WTC11 (cell line): ENCODE measurements at regions not wholly inside any gene's neighbourhood (a gene's known extent, or its start where the extent isn't known, plus 50 kb on each side); places are given as distances from the start of the nearest gene placed in this dataset.

Experiments used
- ATAC-seq: fragments of 200-7000 bp; cut with Tn5 transposase; 2 replicates; pipeline ENCODE4 v1.10.0; 2021; ENCODE audit warnings: mild to moderate bottlenecking, moderate library complexity
- CTCF ChIA-PET: fragments of 300-600 bp; sonication (Branson Sonifier 250); formaldehyde crosslinking; loops from one replicate; lab custom pipeline; 2021; ENCODE audit warnings: antibody characterized with exemption; lab: Charles Lee
- POLR2A ChIA-PET: fragments of 350-600 bp; sonication (Branson Sonifier 250); formaldehyde crosslinking; loops from one replicate; lab custom pipeline; 2021; ENCODE audit warnings: antibody characterized with exemption; lab: Charles Lee
- DNase-seq: peaks from one replicate; pipeline ENCODE4 v3.0.0; 2021; ENCODE audit warnings: low spot score
- H3K27ac Mint-ChIP-seq: 2 replicates; pipeline ENCODE4 v1.8.0; 2021; ENCODE audit warnings: mixed read lengths
- H3K27me3 Mint-ChIP-seq: 2 replicates; pipeline ENCODE4 v1.8.0; 2021; ENCODE audit warnings: low read depth, mild to moderate bottlenecking, moderate library complexity, mixed read lengths
- H3K36me3 Mint-ChIP-seq: 2 replicates; pipeline ENCODE4 v1.8.0; 2021; ENCODE audit warnings: mixed read lengths
- H3K4me1 Mint-ChIP-seq: 2 replicates; pipeline ENCODE4 v1.8.0; 2022; ENCODE audit warnings: mixed read lengths
- H3K4me3 Mint-ChIP-seq: 2 replicates; pipeline ENCODE4 v1.8.0; 2021; ENCODE audit warnings: mild to moderate bottlenecking, moderate library complexity, mixed read lengths
- H3K9me3 Mint-ChIP-seq: 2 replicates; pipeline ENCODE4 v1.8.0; 2021; ENCODE audit warnings: mixed read lengths
- AFF4 ChIP-seq: sonication (generic); formaldehyde crosslinking; IDR thresholded peaks from 2 replicates; pipeline ENCODE4 v1.8.1; 2023; ENCODE audit warnings: mild to moderate bottlenecking, missing genetic modification reagents, borderline replicate concordance
- CREB1 ChIP-seq: sonication (generic); formaldehyde crosslinking; IDR thresholded peaks from 2 replicates; pipeline ENCODE4 v1.8.0; 2023; ENCODE audit warnings: mild to moderate bottlenecking, missing genetic modification reagents
- EMX1 ChIP-seq: fragments of 250-450 bp; sonication (Bioruptor Pico); IDR thresholded peaks from 2 replicates; pipeline ENCODE4 v1.8.0; 2021; ENCODE audit warnings: mild to moderate bottlenecking
- FOXP4 ChIP-seq: sonication (generic); formaldehyde crosslinking; IDR thresholded peaks from 2 replicates; pipeline ENCODE4 v1.8.0; 2022; ENCODE audit warnings: mild to moderate bottlenecking, missing genetic modification reagents
- HMGA2 ChIP-seq: fragments of 250-450 bp; sonication (Bioruptor Pico); IDR thresholded peaks from 2 replicates; pipeline ENCODE4 v1.4.0; 2021; ENCODE audit warnings: mild to moderate bottlenecking, moderate library complexity
- NFE2L1 ChIP-seq: sonication (generic); formaldehyde crosslinking; IDR thresholded peaks from 2 replicates; pipeline ENCODE4 v1.8.1; 2023; ENCODE audit warnings: missing genetic modification reagents
- OVOL2 ChIP-seq: fragments of 250-450 bp; sonication (Bioruptor Pico); IDR thresholded peaks from 2 replicates; pipeline ENCODE4 v1.9.0; 2021; ENCODE audit warnings: mild to moderate bottlenecking, borderline replicate concordance
- RORB ChIP-seq: fragments of 250-450 bp; sonication (Bioruptor Pico); IDR thresholded peaks from 2 replicates; pipeline ENCODE4 v1.9.0; 2021; ENCODE audit warnings: mild to moderate bottlenecking
- SP1 ChIP-seq: sonication (generic); formaldehyde crosslinking; conservative IDR thresholded peaks from 2 replicates; pipeline ENCODE4 v1.8.1; 2022; ENCODE audit warnings: missing genetic modification reagents
- TCF7 ChIP-seq: sonication (generic); formaldehyde crosslinking; IDR thresholded peaks from 2 replicates; pipeline ENCODE4 v1.8.0; 2022; ENCODE audit warnings: mild to moderate bottlenecking, low read depth, missing genetic modification reagents, moderate library complexity
- TEAD4 ChIP-seq: sonication (generic); formaldehyde crosslinking; IDR thresholded peaks from 2 replicates; pipeline ENCODE4 v1.8.0; 2022; ENCODE audit warnings: mild to moderate bottlenecking, missing genetic modification reagents
- ZNF263 ChIP-seq: sonication (generic); formaldehyde crosslinking; IDR thresholded peaks from 2 replicates; pipeline ENCODE4 v1.8.1; 2022; ENCODE audit warnings: low read depth, mild to moderate bottlenecking, moderate library complexity, missing genetic modification reagents
- TF ChIP-seq, protein P1 (sequence below): sonication (generic); formaldehyde crosslinking; IDR thresholded peaks from 2 replicates; pipeline ENCODE4 v1.8.0; 2023; ENCODE audit warnings: missing genetic modification reagents, mild to moderate bottlenecking, borderline replicate concordance
- TF ChIP-seq, protein P2 (sequence below): fragments of 250-450 bp; sonication (Bioruptor Pico); IDR thresholded peaks from 2 replicates; pipeline ENCODE4 v1.8.0; 2021; ENCODE audit warnings: mild to moderate bottlenecking
- TF ChIP-seq, protein P3 (sequence below): fragments of 250-450 bp; sonication (Bioruptor Pico); IDR thresholded peaks from 2 replicates; pipeline ENCODE4 v1.9.0; 2021; ENCODE audit warnings: mild to moderate bottlenecking, borderline replicate concordance

GRCh38 chr5:160940725-160941124, 88.7 kb upstream of the ATP10B start (continued):
- TF ChIP-seq, protein P1, sequence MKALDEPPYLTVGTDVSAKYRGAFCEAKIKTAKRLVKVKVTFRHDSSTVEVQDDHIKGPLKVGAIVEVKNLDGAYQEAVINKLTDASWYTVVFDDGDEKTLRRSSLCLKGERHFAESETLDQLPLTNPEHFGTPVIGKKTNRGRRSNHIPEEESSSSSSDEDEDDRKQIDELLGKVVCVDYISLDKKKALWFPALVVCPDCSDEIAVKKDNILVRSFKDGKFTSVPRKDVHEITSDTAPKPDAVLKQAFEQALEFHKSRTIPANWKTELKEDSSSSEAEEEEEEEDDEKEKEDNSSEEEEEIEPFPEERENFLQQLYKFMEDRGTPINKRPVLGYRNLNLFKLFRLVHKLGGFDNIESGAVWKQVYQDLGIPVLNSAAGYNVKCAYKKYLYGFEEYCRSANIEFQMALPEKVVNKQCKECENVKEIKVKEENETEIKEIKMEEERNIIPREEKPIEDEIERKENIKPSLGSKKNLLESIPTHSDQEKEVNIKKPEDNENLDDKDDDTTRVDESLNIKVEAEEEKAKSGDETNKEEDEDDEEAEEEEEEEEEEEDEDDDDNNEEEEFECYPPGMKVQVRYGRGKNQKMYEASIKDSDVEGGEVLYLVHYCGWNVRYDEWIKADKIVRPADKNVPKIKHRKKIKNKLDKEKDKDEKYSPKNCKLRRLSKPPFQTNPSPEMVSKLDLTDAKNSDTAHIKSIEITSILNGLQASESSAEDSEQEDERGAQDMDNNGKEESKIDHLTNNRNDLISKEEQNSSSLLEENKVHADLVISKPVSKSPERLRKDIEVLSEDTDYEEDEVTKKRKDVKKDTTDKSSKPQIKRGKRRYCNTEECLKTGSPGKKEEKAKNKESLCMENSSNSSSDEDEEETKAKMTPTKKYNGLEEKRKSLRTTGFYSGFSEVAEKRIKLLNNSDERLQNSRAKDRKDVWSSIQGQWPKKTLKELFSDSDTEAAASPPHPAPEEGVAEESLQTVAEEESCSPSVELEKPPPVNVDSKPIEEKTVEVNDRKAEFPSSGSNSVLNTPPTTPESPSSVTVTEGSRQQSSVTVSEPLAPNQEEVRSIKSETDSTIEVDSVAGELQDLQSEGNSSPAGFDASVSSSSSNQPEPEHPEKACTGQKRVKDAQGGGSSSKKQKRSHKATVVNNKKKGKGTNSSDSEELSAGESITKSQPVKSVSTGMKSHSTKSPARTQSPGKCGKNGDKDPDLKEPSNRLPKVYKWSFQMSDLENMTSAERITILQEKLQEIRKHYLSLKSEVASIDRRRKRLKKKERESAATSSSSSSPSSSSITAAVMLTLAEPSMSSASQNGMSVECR (CRISPR knock-in tag) = no peak

- H3K27ac Mint-ChIP-seq = no peak overlapping the region
- H3K27me3 Mint-ChIP-seq = no peaks in the 10 kb centered on the region; the same call in 1 of the 2 replicates
These were observed 86.5 kb upstream of the ATP10B start for GRCh38 chr5:160938532-160938931.

GRCh38 chr5:160937570-160937969, 85.6 kb upstream of the ATP10B start:
- no peak for ATAC-seq
- CTCF ChIA-PET = no interaction called here
- TF ChIP-seq AFF4 (CRISPR knock-in tag) (no peak), TEAD4 (CRISPR knock-in tag) (no peak), OVOL2 (CRISPR knock-in tag) (no peak), SP1 (CRISPR knock-in tag) (no peak), TCF7 (CRISPR knock-in tag) (no peak), CREB1 (CRISPR knock-in tag) (no peak), RORB (CRISPR knock-in tag) (no peak), ZNF263 (CRISPR knock-in tag) (no peak), FOXP4 (no peak), HMGA2 (no peak)
- TF ChIP-seq, protein P2, sequence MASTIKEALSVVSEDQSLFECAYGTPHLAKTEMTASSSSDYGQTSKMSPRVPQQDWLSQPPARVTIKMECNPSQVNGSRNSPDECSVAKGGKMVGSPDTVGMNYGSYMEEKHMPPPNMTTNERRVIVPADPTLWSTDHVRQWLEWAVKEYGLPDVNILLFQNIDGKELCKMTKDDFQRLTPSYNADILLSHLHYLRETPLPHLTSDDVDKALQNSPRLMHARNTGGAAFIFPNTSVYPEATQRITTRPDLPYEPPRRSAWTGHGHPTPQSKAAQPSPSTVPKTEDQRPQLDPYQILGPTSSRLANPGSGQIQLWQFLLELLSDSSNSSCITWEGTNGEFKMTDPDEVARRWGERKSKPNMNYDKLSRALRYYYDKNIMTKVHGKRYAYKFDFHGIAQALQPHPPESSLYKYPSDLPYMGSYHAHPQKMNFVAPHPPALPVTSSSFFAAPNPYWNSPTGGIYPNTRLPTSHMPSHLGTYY (CRISPR knock-in tag) = no peak
- TF ChIP-seq, protein P3, sequence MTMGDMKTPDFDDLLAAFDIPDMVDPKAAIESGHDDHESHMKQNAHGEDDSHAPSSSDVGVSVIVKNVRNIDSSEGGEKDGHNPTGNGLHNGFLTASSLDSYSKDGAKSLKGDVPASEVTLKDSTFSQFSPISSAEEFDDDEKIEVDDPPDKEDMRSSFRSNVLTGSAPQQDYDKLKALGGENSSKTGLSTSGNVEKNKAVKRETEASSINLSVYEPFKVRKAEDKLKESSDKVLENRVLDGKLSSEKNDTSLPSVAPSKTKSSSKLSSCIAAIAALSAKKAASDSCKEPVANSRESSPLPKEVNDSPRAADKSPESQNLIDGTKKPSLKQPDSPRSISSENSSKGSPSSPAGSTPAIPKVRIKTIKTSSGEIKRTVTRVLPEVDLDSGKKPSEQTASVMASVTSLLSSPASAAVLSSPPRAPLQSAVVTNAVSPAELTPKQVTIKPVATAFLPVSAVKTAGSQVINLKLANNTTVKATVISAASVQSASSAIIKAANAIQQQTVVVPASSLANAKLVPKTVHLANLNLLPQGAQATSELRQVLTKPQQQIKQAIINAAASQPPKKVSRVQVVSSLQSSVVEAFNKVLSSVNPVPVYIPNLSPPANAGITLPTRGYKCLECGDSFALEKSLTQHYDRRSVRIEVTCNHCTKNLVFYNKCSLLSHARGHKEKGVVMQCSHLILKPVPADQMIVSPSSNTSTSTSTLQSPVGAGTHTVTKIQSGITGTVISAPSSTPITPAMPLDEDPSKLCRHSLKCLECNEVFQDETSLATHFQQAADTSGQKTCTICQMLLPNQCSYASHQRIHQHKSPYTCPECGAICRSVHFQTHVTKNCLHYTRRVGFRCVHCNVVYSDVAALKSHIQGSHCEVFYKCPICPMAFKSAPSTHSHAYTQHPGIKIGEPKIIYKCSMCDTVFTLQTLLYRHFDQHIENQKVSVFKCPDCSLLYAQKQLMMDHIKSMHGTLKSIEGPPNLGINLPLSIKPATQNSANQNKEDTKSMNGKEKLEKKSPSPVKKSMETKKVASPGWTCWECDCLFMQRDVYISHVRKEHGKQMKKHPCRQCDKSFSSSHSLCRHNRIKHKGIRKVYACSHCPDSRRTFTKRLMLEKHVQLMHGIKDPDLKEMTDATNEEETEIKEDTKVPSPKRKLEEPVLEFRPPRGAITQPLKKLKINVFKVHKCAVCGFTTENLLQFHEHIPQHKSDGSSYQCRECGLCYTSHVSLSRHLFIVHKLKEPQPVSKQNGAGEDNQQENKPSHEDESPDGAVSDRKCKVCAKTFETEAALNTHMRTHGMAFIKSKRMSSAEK (CRISPR knock-in tag) = no peak

More at GRCh38 chr5:160938532-160938931, 86.5 kb upstream of the ATP10B start:
- DNase-seq (no peak), ATAC-seq (no peak)
- H3K4me3 Mint-ChIP-seq = no peak overlapping the region
- H3K36me3 Mint-ChIP-seq = no peaks in the 10 kb centered on the region
- H3K4me1 Mint-ChIP-seq = no peaks in the 10 kb centered on the region
- TF ChIP-seq EMX1 (CRISPR knock-in tag) (no peak), NFE2L1 (CRISPR knock-in tag) (peak; percentile 31; the same call in 1 of the 2 replicates)
- peaks cover 17% of the 10 kb centered on the region for H3K9me3 Mint-ChIP-seq
- POLR2A ChIA-PET = no interaction called here
- CTCF ChIA-PET = no interaction called here

More at GRCh38 chr5:160937570-160937969, 85.6 kb upstream of the ATP10B start:
- no peaks in the 10 kb centered on the region for H3K36me3 Mint-ChIP-seq
- no peak for DNase-seq
- H3K9me3 Mint-ChIP-seq = peaks cover 10% of the 10 kb centered on the region
- no peaks in the 10 kb centered on the region; the same call in 1 of the 2 replicates for H3K27me3 Mint-ChIP-seq
- H3K4me3 Mint-ChIP-seq = no peak overlapping the region
- no peaks in the 10 kb centered on the region for H3K4me1 Mint-ChIP-seq
- H3K27ac Mint-ChIP-seq = no peak overlapping the region
- POLR2A ChIA-PET = no interaction called here
